Stimulated activated CD4-positive, alpha-beta T cell treated with anti-CD3 and anti-CD28 coated beads, Interleukin-12 subunit alpha, Interleukin-12 subunit beta, amount 100 ng/mL, for 4 hours (primary cell): ENCODE measurements at regions not wholly inside any gene's neighbourhood (a gene's known extent, or its start where the extent isn't known, plus 50 kb on each side); places are given as distances from the start of the nearest gene placed in this dataset.

Experiments
- DNase-seq: peaks from one replicate; pipeline ENCODE4 v3.0.0-alpha.2; 2020

- DNase-seq = no peak
Observed at GRCh38 chr16:7183768-7184167, 148.9 kb upstream of the RBFOX1 start.

GRCh38 chr16:7182510-7183109, 150.0 kb upstream of the RBFOX1 start:
- no peak for DNase-seq

GRCh38 chr16:7177875-7178274, 154.8 kb upstream of the RBFOX1 start:
- no peak for DNase-seq

GRCh38 chr16:7171151-7171550, 161.5 kb upstream of the RBFOX1 start:
- no peak for DNase-seq

DNA sequence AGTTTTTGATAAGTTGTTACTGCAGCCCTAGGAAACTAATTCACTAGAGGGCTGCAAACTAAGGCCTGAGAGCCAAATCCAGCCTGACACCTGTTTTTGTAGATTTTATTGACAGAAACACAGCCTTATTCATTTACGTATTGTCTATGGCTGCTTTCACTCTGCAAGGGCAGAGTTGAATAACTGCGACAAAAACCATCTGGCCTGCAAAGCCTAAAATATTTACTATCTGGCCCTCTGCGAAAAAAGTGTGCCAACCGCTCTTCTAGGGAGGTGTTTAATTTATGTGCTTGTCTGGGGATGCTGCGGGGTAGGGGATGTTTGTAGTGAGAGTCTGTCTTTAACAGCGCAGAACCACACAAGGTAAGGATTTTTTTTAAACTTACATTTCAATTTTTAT, 165.0 kb upstream of the RBFOX1 start:
- DNase-seq = no peak

- DNase-seq = no peak
Observed at GRCh38 chr16:7161891-7162290, 170.8 kb upstream of the RBFOX1 start.

DNA sequence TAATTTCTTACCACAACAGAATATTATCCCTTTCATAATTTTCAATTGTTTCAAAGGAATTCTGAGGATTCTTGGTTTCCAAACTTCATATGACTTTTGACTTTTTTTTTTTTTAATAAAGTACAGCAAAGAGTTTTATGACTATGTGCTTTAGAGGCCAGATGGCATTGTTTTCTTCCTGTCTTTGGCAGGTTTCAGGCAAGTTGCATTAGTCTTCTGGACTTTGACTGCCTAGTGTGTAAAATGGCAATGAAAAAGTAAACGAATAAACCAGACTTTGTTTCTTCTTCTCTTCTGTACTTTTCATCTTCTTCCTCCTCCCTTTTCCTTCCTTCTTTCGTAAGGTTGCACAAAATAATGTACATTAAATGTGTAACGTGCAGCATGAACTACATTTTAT, 172.6 kb upstream of the RBFOX1 start:
- no peak for DNase-seq

GRCh38 chr16:7158481-7158880, 174.2 kb upstream of the RBFOX1 start:
- no peak for DNase-seq

DNA sequence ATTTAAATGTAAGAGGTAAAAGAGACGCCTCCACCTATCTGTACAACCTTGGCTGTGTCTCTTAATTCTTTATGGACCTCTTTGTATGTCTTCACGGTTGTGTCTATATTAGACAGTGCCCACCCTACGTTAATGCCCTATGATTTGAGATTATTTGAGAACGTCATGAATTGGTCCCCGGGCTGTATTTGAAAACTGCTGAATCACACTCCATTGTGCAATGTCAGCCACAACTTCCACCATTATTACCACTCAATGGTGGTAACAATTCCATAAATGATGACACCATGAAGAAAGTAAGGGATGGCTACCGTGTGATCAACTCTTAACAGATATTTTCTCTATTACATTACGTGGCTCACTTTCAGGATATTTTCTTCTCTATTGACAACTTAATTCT, 182.4 kb upstream of the RBFOX1 start:
- DNase-seq = no peak

DNA sequence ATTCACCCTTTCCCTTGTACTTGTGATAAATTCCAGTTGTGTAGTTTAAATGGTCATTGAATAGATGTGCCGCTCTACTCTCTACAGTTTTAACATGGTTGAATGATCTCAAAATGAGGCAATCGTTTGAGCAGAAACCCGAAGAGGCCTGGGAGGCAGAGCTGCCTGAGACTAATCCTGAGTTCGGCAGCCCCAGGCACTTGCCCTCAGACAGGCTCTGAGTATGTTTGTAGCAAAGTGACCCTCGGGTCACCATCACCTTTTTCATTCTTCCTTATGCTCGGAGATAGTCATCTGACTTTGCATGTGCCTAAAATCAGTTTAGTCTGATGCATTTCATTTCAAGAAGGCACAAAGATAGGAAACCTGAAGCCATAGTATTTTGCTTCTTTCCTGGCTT, 184.0 kb upstream of the RBFOX1 start:
- no peak for DNase-seq

DNA sequence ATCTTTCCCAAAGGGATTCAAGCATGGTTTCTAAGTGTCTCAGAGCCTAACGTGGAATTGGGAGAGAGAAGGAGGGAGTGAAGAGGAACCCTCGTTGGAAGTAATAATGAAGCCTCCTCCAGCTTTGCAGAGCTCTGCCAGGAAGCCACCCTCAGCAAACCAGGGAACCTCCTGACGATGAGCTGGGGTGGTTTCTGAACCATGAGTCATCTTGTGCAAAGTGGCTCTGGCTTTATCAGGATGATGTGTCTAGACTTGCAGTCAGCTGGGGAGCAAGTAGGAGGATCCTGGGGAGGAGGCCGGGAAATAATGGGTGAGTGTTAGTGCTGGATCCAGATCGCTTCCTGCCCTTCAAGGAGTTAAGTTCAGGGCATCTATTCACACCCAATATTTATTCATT, 191.7 kb upstream of the RBFOX1 start:
- no peak for DNase-seq

GRCh38 chr16:7137560-7138330, 194.9 kb upstream of the RBFOX1 start:
- no peak for DNase-seq

GRCh38 chr16:7132465-7132864, 200.2 kb upstream of the RBFOX1 start:
- DNase-seq = no peak

DNA sequence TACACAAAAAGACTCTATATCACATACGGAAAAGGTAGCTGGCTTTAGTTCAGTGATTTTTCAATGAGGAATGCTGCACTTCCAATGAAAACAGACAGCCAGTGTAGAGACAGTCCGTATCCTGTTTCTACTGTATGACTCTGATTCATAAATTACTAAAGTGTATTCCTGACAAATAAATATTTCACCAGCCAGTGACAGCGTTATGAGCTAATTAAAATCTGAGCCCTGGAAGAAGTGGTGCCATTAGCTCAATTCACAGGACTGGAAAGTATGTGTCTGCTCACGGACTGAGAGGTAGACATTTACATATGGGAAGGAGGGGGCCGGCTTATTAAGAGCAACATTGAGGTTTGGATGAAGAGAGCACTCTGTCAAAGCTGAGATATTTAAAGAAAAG, 207.9 kb upstream of the RBFOX1 start:
- DNase-seq = no peak

DNA sequence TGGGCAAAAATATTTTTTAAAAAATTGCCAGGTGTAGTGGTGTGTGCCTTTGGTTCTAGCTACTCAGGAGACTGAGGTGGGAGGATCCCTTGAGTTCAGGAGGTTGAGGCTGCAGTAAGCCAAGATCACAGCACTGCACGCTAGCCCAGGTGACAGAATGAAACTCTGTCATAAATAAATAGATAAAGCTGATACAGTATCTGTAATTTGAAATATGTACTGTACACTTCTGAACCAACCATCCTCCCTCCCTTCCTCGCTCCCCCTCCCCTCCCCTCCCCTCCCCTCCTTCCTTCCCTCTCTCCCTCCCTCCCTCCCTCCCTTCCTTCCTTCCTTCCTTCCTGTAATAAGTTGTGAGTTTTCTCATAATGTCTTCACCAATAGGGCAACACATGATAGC, 208.4 kb upstream of the RBFOX1 start:
- no peak for DNase-seq

DNA sequence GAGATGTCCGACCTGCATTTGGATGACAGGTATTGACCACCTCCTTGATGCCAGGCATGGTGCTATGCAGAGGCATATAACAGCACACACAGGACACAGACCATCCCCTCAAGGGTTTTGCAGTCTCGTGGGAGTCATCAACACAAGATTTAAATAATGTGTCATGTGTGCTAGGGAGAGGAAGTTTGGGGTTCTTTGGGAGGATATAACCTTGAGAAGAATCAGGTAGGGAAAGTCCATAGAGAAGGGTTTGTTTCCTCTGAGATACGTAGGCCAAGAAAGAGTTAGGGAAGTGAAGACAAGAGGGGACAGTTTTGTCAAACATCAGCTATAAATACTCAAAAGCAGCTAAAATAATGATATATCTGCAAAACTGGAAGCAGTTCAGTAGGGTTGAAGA, 215.9 kb upstream of the RBFOX1 start:
- no peak for DNase-seq

- DNase-seq = no peak
Observed at GRCh38 chr16:7115898-7116297, 216.7 kb upstream of the RBFOX1 start.

DNA sequence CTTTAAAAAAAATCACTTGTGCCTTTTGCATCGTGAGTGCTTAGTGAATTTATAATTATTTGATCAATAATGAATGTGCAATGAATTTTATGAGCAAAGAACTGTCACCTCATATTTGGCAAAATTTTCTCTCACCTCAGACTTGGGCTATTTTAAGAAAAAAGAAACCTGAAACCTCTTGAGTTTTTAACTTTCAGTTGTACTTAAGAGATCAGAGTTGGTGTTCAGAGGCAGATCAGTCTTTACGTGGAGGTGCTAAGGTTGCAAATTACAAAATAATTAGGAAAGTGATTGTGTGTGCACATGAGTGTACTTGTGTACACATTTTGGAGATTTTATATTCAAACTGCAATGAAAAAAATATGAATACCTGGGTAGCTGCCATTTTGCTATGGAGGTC, 218.7 kb upstream of the RBFOX1 start:
- no peak for DNase-seq

DNA sequence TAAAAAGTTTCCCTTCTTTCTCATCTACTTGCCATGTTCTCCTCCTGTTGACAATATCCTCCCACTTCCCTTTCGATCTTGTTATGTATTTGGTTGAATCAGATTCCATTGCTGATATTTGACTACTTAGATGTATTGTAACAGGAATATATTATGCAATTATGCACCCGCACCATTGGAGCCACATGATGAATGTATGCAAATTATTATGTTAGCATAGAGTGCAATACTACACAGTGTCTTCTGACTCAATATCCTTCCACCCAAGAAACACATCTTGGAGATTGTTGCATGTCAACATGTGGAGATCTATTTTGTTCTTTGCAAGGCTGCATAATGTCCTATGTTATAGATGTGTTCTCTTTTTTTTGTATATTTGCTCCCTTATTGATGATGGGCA, 219.2 kb upstream of the RBFOX1 start:
- no peak for DNase-seq

DNA sequence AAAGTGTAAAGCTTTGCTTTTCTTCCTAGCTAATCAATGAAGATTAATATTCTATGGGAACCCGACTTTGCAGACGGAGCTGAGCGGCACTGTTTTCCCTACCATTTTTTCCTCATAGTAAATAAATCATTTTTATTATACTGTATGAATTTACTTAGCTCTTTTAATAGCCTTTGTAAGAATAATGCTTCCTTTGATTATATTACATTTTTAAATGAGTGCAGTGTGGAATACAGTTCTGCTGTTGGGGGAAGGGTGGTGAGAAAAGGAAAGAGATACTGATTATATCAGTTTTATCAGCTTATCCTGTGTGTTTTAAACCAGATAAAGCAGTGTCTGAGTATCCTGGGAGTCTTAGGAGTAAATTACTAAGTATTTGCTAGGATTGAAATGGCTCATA, 221.4 kb upstream of the RBFOX1 start:
- no peak for DNase-seq

- no peak for DNase-seq
Observed at GRCh38 chr16:7107436-7107835, 225.2 kb upstream of the RBFOX1 start.

DNA sequence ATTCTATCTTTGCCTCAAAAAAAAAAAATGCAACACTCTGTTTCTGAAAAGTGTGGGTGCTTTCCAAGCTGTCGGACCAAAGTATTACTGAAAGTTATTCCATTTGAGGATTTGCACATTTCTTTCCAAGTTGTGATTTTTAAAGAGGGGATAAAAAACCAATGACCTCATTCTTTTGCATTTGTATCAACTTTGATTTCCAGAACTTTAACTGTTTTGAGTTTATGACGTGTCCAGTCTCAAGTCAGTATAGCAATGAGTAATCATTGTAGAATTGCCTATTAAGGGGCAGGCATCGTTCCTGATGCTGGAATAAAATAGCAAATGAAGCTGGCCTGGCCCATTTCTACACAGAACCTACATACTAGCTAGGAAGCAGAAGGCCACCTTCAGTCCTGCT, 229.6 kb upstream of the RBFOX1 start:
- DNase-seq = no peak

- DNase-seq = no peak
Observed at GRCh38 chr16:7101054-7101453, 231.6 kb upstream of the RBFOX1 start.

DNA sequence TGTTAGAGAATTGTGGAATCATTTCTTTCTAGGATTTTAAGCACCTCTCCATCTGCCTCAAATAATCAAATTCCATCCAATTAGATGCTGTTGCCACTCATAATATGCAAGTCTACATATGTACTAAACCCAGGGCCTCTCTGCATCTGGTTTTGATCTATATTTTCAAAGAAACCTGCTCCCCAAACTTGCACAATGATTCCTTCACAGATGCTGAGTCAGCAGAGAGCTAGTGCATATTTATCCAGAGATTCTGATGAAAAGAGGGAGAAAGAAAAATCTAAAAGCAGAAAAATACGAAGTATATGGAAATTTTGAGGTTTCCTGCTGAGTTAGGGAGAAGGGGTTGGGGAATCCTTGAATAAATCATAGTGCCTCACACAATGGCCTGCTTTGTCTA, 235.1 kb upstream of the RBFOX1 start:
- no peak for DNase-seq

DNA sequence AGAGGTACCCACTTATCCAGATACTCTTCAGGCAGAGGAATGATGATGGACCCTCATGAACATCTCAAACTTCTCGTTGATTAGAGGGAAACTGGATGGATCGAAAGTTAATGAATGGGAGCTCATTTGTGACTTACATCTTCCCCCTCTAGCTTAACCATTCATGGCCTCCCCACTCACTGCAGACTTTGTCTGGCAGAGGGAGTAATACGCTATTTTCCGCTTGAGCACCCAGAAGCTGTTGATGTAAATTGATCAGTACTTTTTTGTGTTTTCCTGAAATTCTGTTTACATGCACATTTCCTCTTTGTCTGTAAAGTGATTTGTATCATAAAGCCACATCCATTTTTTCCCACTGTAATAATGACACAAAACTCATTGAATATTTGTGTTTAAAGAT, 239.1 kb upstream of the RBFOX1 start:
- no peak for DNase-seq
